ENCODE measurements at regions not wholly inside any gene's neighbourhood (a gene's known extent, or its start where the extent isn't known, plus 50 kb on each side); places are given as distances from the start of the nearest gene placed in this dataset.

- TF ChIP-seq, protein P1, sequence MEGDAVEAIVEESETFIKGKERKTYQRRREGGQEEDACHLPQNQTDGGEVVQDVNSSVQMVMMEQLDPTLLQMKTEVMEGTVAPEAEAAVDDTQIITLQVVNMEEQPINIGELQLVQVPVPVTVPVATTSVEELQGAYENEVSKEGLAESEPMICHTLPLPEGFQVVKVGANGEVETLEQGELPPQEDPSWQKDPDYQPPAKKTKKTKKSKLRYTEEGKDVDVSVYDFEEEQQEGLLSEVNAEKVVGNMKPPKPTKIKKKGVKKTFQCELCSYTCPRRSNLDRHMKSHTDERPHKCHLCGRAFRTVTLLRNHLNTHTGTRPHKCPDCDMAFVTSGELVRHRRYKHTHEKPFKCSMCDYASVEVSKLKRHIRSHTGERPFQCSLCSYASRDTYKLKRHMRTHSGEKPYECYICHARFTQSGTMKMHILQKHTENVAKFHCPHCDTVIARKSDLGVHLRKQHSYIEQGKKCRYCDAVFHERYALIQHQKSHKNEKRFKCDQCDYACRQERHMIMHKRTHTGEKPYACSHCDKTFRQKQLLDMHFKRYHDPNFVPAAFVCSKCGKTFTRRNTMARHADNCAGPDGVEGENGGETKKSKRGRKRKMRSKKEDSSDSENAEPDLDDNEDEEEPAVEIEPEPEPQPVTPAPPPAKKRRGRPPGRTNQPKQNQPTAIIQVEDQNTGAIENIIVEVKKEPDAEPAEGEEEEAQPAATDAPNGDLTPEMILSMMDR (IDR thresholded peaks at IDR 0.05): no peak
- no peak for TF ChIP-seq EZH2 (IDR thresholded peaks at IDR 0.05)
Measured at GRCh38 chr15:91665212-91665611, 188.3 kb upstream of the SLCO3A1 start.

All from neural progenitor cell (in vitro differentiated cells).